HG03095 (cell line): ENCODE measurements at regions not wholly inside any gene's neighbourhood (a gene's known extent, or its start where the extent isn't known, plus 50 kb on each side); places are given as distances from the start of the nearest gene placed in this dataset.

Experiments
- ATAC-seq: cut with Tn5 transposase; IDR thresholded peaks from one replicate; pipeline ENCODE4 v1.9.1; 2021; ENCODE audit warnings: moderate library complexity; ENCODE audit not compliant: unreplicated experiment

- no peak for ATAC-seq
These were observed 179.4 kb downstream of the SNAPC1 start for GRCh38 chr14:61941421-61942150.

GRCh38 chr14:61948376-61948775 is 186.2 kb downstream of the SNAPC1 start:
- ATAC-seq, result no peak

GRCh38 chr14:61950340-61950739 is 188.1 kb downstream of the SNAPC1 start:
- no peak for ATAC-seq

- ATAC-seq, result no peak
These were observed 191.4 kb downstream of the SNAPC1 start for GRCh38 chr14:61953602-61954001.

GRCh38 chr14:61954306-61954705 is 192.1 kb downstream of the SNAPC1 start:
- ATAC-seq, result no peak

GRCh38 chr14:61956517-61956916 is 194.3 kb downstream of the SNAPC1 start:
- ATAC-seq, result no peak

GRCh38 chr14:61959348-61959747 is 197.1 kb downstream of the SNAPC1 start:
- no peak for ATAC-seq

GRCh38 chr14:61961369-61961768 is 199.1 kb downstream of the SNAPC1 start:
- ATAC-seq, result no peak

- ATAC-seq, result no peak
These were observed 201.7 kb downstream of the SNAPC1 start for GRCh38 chr14:61963926-61964325.

GRCh38 chr14:61965030-61965745 is 203.0 kb downstream of the SNAPC1 start:
- ATAC-seq, result no peak

GRCh38 chr14:61968207-61968606 is 206.0 kb downstream of the SNAPC1 start:
- ATAC-seq, result no peak

GRCh38 chr14:61972711-61973110 is 210.5 kb downstream of the SNAPC1 start:
- ATAC-seq, result no peak

- no peak for ATAC-seq
These were observed 211.8 kb downstream of the SNAPC1 start for GRCh38 chr14:61973981-61974380.

GRCh38 chr14:61977217-61977616 is 215.0 kb downstream of the SNAPC1 start:
- no peak for ATAC-seq

- ATAC-seq, result no peak
These were observed 226.0 kb downstream of the SNAPC1 start for GRCh38 chr14:61988240-61988639.

GRCh38 chr14:61992139-61992538 is 229.9 kb downstream of the SNAPC1 start:
- no peak for ATAC-seq

GRCh38 chr14:61992926-61993325 is 230.7 kb downstream of the SNAPC1 start:
- no peak for ATAC-seq

GRCh38 chr14:61994589-61994988 is 232.4 kb downstream of the SNAPC1 start:
- no peak for ATAC-seq

GRCh38 chr14:61996753-61997152 is 234.5 kb downstream of the SNAPC1 start:
- no peak for ATAC-seq

- no peak for ATAC-seq
These were observed 234.9 kb downstream of the SNAPC1 start for GRCh38 chr14:61997161-61997560.

- no peak for ATAC-seq
These were observed 239.7 kb downstream of the SNAPC1 start for GRCh38 chr14:62001963-62002362.

GRCh38 chr14:62002642-62003041 is 240.4 kb downstream of the SNAPC1 start:
- no peak for ATAC-seq
